WTC11 (cell line): ENCODE measurements at regions not wholly inside any gene's neighbourhood (a gene's known extent, or its start where the extent isn't known, plus 50 kb on each side); places are given as distances from the start of the nearest gene placed in this dataset.

Experiments
- ATAC-seq: fragments of 200-7000 bp; cut with Tn5 transposase; 2 replicates; pipeline ENCODE4 v1.10.0; 2021; ENCODE audit warnings: mild to moderate bottlenecking, moderate library complexity
- CTCF ChIA-PET: fragments of 300-600 bp; sonication (Branson Sonifier 250); formaldehyde crosslinking; loops from one replicate; lab custom pipeline; 2021; ENCODE audit warnings: antibody characterized with exemption; lab: Charles Lee
- POLR2A ChIA-PET: fragments of 350-600 bp; sonication (Branson Sonifier 250); formaldehyde crosslinking; loops from one replicate; lab custom pipeline; 2021; ENCODE audit warnings: antibody characterized with exemption; lab: Charles Lee
- DNase-seq: peaks from one replicate; pipeline ENCODE4 v3.0.0; 2021; ENCODE audit warnings: low spot score
- H3K27ac Mint-ChIP-seq: 2 replicates; pipeline ENCODE4 v1.8.0; 2021; ENCODE audit warnings: mixed read lengths
- H3K27me3 Mint-ChIP-seq: 2 replicates; pipeline ENCODE4 v1.8.0; 2021; ENCODE audit warnings: low read depth, mild to moderate bottlenecking, moderate library complexity, mixed read lengths
- H3K36me3 Mint-ChIP-seq: 2 replicates; pipeline ENCODE4 v1.8.0; 2021; ENCODE audit warnings: mixed read lengths
- H3K4me1 Mint-ChIP-seq: 2 replicates; pipeline ENCODE4 v1.8.0; 2022; ENCODE audit warnings: mixed read lengths
- H3K4me3 Mint-ChIP-seq: 2 replicates; pipeline ENCODE4 v1.8.0; 2021; ENCODE audit warnings: mild to moderate bottlenecking, moderate library complexity, mixed read lengths
- H3K9me3 Mint-ChIP-seq: 2 replicates; pipeline ENCODE4 v1.8.0; 2021; ENCODE audit warnings: mixed read lengths
- EMX1 ChIP-seq: fragments of 250-450 bp; sonication (Bioruptor Pico); IDR thresholded peaks from 2 replicates; pipeline ENCODE4 v1.8.0; 2021; ENCODE audit warnings: mild to moderate bottlenecking
- FOXJ3 ChIP-seq: sonication (generic); formaldehyde crosslinking; IDR thresholded peaks from 2 replicates; pipeline ENCODE4 v1.9.0; 2021; ENCODE audit warnings: missing genetic modification reagents, mild to moderate bottlenecking, borderline replicate concordance
- GRHL2 ChIP-seq: fragments of 250-450 bp; sonication (Bioruptor Pico); IDR thresholded peaks from 2 replicates; pipeline ENCODE4 v1.8.0; 2022; ENCODE audit warnings: mild to moderate bottlenecking, moderate library complexity; ENCODE audit not compliant: insufficient replicate concordance, severe bottlenecking
- IRF2 ChIP-seq: sonication (generic); formaldehyde crosslinking; IDR thresholded peaks from 2 replicates; pipeline ENCODE4 v1.8.0; 2022; ENCODE audit warnings: low read depth, missing genetic modification reagents, borderline replicate concordance
- NR3C1 ChIP-seq: sonication (generic); formaldehyde crosslinking; conservative IDR thresholded peaks from 2 replicates; pipeline ENCODE4 v1.8.1; 2023; ENCODE audit warnings: low read depth, mild to moderate bottlenecking, missing genetic modification reagents
- OVOL2 ChIP-seq: fragments of 250-450 bp; sonication (Bioruptor Pico); IDR thresholded peaks from 2 replicates; pipeline ENCODE4 v1.9.0; 2021; ENCODE audit warnings: mild to moderate bottlenecking, borderline replicate concordance
- ZNF121 ChIP-seq: sonication (generic); formaldehyde crosslinking; IDR thresholded peaks from 2 replicates; pipeline ENCODE4 v1.8.0; 2023; ENCODE audit warnings: missing genetic modification reagents
- ZNF263 ChIP-seq: sonication (generic); formaldehyde crosslinking; IDR thresholded peaks from 2 replicates; pipeline ENCODE4 v1.8.1; 2022; ENCODE audit warnings: low read depth, mild to moderate bottlenecking, moderate library complexity, missing genetic modification reagents
- TF ChIP-seq, protein P1 (sequence below): sonication (generic); formaldehyde crosslinking; IDR thresholded peaks from 2 replicates; pipeline ENCODE4 v1.8.0; 2023; ENCODE audit warnings: missing genetic modification reagents, mild to moderate bottlenecking, borderline replicate concordance
- TF ChIP-seq, protein P2 (sequence below): fragments of 250-450 bp; sonication (Bioruptor Pico); conservative IDR thresholded peaks from 2 replicates; pipeline ENCODE4 v1.9.0; 2021; ENCODE audit warnings: mild to moderate bottlenecking
- TF ChIP-seq, protein P3 (sequence below): sonication (generic); formaldehyde crosslinking; IDR thresholded peaks from 2 replicates; pipeline ENCODE4 v1.8.1; 2022; ENCODE audit warnings: mild to moderate bottlenecking, moderate library complexity, missing genetic modification reagents
- TF ChIP-seq, protein P4 (sequence below): fragments of 250-450 bp; sonication (Bioruptor Pico); IDR thresholded peaks from 2 replicates; pipeline ENCODE4 v1.9.0; 2021; ENCODE audit warnings: mild to moderate bottlenecking
- TF ChIP-seq, protein P5 (sequence below): sonication (generic); formaldehyde crosslinking; IDR thresholded peaks from 2 replicates; pipeline ENCODE4 v1.8.1; 2023; ENCODE audit warnings: mild to moderate bottlenecking, missing genetic modification reagents, borderline replicate concordance
- TF ChIP-seq, protein P6 (sequence below): fragments of 250-450 bp; sonication (Bioruptor Pico); IDR thresholded peaks from 2 replicates; pipeline ENCODE4 v1.9.0; 2021; ENCODE audit warnings: moderate library complexity, mild to moderate bottlenecking, inconsistent platforms, borderline replicate concordance

DNA sequence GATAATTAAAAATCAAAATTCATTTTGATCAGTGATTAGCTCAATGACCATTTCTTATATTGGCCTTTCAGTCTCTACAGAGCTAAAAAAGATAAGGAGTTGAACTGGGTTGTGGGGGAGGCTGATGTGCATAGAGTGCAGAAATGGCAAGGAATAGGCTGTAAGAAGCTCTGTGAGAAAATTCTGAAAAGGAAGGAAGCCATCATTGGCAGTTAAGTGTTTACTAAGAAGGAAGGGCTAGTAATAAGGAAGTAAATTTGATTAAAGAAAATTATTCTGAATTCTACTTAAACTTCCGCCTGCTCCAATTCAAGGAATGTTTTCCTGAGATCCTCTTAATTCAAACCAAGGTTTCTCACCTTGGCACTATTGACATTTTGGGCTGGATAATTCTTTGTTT lies 187.5 kb downstream of the MZT1 start (continued):
- TF ChIP-seq, protein P1, sequence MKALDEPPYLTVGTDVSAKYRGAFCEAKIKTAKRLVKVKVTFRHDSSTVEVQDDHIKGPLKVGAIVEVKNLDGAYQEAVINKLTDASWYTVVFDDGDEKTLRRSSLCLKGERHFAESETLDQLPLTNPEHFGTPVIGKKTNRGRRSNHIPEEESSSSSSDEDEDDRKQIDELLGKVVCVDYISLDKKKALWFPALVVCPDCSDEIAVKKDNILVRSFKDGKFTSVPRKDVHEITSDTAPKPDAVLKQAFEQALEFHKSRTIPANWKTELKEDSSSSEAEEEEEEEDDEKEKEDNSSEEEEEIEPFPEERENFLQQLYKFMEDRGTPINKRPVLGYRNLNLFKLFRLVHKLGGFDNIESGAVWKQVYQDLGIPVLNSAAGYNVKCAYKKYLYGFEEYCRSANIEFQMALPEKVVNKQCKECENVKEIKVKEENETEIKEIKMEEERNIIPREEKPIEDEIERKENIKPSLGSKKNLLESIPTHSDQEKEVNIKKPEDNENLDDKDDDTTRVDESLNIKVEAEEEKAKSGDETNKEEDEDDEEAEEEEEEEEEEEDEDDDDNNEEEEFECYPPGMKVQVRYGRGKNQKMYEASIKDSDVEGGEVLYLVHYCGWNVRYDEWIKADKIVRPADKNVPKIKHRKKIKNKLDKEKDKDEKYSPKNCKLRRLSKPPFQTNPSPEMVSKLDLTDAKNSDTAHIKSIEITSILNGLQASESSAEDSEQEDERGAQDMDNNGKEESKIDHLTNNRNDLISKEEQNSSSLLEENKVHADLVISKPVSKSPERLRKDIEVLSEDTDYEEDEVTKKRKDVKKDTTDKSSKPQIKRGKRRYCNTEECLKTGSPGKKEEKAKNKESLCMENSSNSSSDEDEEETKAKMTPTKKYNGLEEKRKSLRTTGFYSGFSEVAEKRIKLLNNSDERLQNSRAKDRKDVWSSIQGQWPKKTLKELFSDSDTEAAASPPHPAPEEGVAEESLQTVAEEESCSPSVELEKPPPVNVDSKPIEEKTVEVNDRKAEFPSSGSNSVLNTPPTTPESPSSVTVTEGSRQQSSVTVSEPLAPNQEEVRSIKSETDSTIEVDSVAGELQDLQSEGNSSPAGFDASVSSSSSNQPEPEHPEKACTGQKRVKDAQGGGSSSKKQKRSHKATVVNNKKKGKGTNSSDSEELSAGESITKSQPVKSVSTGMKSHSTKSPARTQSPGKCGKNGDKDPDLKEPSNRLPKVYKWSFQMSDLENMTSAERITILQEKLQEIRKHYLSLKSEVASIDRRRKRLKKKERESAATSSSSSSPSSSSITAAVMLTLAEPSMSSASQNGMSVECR: no peak
- TF ChIP-seq, protein P2, sequence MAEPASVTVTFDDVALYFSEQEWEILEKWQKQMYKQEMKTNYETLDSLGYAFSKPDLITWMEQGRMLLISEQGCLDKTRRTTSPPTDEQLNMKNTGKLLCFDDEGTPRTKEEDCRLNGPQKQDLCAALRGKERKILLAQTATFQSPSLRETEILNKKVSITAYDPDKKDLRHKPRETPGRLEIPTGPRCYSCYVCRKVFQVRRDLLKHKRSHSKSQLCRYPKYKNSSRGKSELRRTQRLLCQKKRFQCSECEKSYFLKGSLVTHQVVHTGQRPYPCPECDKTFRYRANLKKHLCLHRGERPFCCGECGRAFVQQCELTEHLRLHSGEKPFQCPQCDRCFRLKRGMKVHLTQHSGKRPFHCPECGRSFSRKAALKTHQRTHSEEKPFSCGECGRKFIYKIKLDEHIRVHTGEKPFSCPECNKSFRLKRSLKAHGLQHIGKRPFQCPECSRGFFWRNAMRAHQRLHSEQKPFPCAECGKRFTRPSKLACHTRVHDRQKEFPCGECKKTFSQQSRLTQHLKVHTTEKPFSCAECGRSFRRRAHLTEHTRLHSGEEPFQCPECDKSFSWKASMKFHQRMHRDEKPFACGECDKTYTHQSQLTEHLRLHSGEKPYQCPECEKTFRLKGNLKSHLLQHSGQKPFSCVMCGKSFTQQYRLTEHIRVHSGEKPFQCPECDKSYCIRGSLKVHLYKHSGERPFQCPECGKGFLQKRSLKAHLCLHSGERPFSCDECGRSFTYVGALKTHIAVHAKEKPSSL (CRISPR knock-in tag): no peak
- TF ChIP-seq, protein P3, sequence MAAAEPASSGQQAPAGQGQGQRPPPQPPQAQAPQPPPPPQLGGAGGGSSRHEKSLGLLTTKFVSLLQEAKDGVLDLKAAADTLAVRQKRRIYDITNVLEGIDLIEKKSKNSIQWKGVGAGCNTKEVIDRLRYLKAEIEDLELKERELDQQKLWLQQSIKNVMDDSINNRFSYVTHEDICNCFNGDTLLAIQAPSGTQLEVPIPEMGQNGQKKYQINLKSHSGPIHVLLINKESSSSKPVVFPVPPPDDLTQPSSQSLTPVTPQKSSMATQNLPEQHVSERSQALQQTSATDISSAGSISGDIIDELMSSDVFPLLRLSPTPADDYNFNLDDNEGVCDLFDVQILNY (CRISPR knock-in tag): no peak
- TF ChIP-seq, all 79 proteins: peak for 0

DNA sequence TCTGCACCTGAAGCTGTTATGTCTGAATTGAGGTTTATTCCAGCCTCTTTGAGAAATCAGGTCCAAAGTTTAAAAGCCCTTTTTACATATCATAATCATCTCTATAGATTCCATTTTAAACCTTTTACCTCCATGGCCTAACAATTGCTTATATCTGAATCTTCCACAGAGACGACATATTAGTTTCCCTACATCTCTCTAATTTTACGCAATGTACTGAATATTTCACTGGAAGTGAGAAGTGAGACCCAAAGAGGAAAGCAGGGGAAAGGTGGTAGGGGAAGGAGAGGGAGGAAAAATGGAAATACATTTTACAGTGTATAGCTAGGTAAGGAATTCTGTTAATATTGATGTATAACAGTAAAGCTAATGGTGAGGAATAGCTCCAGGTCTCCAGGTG lies 189.6 kb downstream of the MZT1 start:
- DNase-seq (no peak), ATAC-seq (no peak)
- Mint-ChIP-seq H3K9me3 (no peaks in the 10 kb centered on the region), H3K27ac (no peak overlapping the region), H3K36me3 (no peaks in the 10 kb centered on the region), H3K27me3 (peaks cover 16% of the 10 kb centered on the region), H3K4me1 (peaks cover 7% of the 10 kb centered on the region), H3K4me3 (no peak overlapping the region)
- TF ChIP-seq ZNF121 (CRISPR knock-in tag): no peak
- TF ChIP-seq IRF2 (CRISPR knock-in tag): no peak
- no peak for TF ChIP-seq EMX1 (CRISPR knock-in tag)
- no peak for TF ChIP-seq ZNF263
- CTCF ChIA-PET: no interaction called here
- POLR2A ChIA-PET: no interaction called here

DNA sequence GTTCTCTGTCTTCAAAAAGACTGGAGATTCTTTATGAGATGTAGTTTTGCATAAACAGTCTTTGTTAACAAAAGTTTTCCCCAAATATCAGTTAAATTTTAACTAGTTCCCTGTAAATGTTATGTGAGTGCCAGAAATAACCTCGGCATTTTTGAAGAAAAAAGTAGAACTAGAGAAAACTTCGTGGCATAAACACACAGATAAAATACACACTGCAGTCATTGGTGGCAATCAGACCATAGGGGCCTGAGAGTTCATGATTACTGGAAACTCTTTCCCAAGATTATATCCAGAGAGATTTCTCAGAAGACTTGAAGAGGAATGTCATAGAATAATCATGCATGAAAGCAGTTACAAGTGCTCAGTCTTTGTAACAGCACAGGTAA lies 190.0 kb downstream of the MZT1 start:
- no peak overlapping the region for H3K27ac Mint-ChIP-seq
- no peak overlapping the region for H3K4me3 Mint-ChIP-seq
- peaks cover 12% of the 10 kb centered on the region for H3K27me3 Mint-ChIP-seq
- DNase-seq: no peak
- no peaks in the 10 kb centered on the region for H3K9me3 Mint-ChIP-seq
- no peaks in the 10 kb centered on the region for H3K36me3 Mint-ChIP-seq
- ChIA-PET CTCF (interaction anchor here (1.0 kb wide), 1 partner anchor 20 kb away, joined by 3 read pairs; no protein-coding TSS in a partner anchor), POLR2A (no interaction called here)
- no peak for ATAC-seq
- peaks cover 7% of the 10 kb centered on the region for H3K4me1 Mint-ChIP-seq
- TF ChIP-seq FOXJ3 (CRISPR knock-in tag) (no peak), GRHL2 (no peak), NR3C1 (CRISPR knock-in tag) (no peak), OVOL2 (CRISPR knock-in tag) (no peak)
- TF ChIP-seq, protein P1: no peak
- TF ChIP-seq, protein P4, sequence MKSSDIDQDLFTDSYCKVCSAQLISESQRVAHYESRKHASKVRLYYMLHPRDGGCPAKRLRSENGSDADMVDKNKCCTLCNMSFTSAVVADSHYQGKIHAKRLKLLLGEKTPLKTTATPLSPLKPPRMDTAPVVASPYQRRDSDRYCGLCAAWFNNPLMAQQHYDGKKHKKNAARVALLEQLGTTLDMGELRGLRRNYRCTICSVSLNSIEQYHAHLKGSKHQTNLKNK (CRISPR knock-in tag): no peak
- TF ChIP-seq, protein P5, sequence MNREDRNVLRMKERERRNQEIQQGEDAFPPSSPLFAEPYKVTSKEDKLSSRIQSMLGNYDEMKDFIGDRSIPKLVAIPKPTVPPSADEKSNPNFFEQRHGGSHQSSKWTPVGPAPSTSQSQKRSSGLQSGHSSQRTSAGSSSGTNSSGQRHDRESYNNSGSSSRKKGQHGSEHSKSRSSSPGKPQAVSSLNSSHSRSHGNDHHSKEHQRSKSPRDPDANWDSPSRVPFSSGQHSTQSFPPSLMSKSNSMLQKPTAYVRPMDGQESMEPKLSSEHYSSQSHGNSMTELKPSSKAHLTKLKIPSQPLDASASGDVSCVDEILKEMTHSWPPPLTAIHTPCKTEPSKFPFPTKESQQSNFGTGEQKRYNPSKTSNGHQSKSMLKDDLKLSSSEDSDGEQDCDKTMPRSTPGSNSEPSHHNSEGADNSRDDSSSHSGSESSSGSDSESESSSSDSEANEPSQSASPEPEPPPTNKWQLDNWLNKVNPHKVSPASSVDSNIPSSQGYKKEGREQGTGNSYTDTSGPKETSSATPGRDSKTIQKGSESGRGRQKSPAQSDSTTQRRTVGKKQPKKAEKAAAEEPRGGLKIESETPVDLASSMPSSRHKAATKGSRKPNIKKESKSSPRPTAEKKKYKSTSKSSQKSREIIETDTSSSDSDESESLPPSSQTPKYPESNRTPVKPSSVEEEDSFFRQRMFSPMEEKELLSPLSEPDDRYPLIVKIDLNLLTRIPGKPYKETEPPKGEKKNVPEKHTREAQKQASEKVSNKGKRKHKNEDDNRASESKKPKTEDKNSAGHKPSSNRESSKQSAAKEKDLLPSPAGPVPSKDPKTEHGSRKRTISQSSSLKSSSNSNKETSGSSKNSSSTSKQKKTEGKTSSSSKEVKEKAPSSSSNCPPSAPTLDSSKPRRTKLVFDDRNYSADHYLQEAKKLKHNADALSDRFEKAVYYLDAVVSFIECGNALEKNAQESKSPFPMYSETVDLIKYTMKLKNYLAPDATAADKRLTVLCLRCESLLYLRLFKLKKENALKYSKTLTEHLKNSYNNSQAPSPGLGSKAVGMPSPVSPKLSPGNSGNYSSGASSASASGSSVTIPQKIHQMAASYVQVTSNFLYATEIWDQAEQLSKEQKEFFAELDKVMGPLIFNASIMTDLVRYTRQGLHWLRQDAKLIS (CRISPR knock-in tag): no peak
- TF ChIP-seq, protein P3 (CRISPR knock-in tag): no peak
- TF ChIP-seq, protein P6, sequence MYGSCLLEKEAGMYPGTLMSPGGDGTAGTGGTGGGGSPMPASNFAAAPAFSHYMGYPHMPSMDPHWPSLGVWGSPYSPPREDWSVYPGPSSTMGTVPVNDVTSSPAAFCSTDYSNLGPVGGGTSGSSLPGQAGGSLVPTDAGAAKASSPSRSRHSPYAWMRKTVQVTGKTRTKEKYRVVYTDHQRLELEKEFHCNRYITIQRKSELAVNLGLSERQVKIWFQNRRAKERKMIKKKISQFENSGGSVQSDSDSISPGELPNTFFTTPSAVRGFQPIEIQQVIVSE (CRISPR knock-in tag): no peak
